ENCODE measurements at regions not wholly inside any gene's neighbourhood (a gene's known extent, or its start where the extent isn't known, plus 50 kb on each side); places are given as distances from the start of the nearest gene placed in this dataset.

DNA sequence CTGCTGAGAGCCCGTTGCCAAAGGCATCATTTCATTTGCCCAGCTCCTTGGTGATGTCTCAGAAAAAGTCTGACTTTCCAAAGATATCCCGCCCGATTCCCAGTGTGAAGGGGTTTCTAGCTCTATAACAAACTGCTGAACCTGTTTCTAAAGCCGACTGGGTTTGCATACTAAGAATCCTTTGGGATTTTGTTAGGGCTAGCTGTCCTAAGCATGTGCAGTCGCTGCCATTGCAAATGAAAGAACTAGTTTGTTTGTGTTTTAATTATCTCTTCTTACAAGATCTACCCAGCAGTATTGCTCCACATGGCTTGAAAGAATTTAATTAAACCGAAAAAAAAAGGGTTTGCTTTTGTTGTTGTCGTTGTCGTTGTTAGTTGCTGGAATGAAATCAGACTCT lies 476.6 kb downstream of the GATA3 start:
- DNase-seq (ENCODE audit: low read depth in 2 of 3, low spot score in 1 of 3) = no peak

DNA sequence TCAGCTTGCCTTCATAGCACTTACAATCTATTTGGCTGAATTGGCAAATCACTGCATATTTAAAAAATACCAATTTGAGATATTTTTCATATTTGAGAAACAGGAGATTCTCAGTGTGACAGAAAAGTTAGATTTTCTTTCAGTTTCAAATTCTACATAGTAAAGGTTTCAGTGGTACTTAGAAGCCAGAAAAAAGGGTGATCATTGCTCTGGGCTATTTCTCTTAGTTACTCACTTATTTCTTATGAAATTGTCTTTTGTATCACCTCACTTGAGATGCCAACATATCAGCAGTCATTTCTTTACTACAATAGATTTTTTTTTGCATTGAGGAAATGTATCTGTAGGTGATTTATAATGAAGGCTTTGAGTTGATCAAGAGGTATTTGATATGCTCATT lies 478.2 kb downstream of the GATA3 start:
- DNase-seq (ENCODE audit: low read depth in 2 of 3, low spot score in 1 of 3) = no peak

DNA sequence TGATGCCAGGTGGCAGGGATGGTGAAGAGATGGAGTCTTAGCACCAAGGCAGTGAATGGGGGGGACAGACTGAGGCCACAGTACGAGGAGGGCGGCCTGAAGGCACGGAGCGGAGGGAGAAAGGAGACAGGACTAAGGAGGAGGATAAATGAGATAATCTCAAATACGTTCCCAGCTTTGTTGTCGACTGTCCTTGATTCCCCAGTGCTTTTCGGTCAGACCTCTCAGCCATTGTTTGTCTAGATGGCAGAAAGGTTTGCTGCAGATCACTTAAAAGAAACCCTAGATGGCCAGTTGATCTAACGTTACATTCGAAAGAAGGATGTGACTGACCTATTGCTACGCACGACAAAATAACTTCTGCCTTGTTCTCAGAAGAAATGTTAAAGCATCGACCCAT lies 479.0 kb downstream of the GATA3 start:
- no peak for DNase-seq (ENCODE audit: low read depth in 2 of 3, low spot score in 1 of 3)

DNA sequence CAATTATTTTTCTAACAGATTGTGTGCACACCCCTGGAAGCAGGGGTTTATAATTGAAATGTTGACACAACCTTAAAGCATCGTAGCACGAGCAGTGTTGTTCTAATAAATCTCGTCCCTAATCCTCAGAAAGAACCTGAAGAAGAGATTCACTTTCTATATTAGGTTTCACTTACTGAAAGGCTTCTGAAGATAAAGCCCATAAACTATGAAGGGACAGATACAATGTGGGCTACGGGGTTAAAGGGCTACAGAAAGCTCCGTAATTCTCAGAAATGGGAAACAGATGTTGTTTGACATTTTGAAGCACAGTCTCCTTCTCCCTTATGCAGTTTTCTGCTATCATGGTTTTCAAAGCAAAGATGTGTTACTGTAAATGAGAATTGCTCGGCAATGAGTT lies 479.6 kb downstream of the GATA3 start:
- no peak for DNase-seq (ENCODE audit: low read depth in 2 of 3, low spot score in 1 of 3)

DNA sequence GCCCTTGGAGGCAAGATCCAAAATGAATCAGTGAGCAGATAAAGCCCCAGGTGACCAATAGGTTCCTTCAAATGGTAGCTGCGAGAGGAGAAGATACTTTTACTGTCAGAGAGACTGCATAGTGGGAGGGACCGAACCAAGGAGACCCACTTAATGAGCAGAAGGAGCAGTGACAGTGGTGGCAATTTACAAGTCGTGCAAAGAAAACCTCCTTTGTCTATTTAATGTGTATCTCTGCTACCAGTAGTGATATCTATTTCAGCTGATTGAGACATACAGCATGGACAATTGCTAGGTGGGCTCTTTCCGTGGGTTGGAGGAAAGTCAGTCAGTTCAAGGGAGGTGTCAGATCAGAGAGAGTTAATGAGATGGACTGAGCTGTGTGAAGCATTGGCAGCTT lies 480.4 kb downstream of the GATA3 start:
- no peak for DNase-seq (ENCODE audit: low read depth in 2 of 3, low spot score in 1 of 3)

DNA sequence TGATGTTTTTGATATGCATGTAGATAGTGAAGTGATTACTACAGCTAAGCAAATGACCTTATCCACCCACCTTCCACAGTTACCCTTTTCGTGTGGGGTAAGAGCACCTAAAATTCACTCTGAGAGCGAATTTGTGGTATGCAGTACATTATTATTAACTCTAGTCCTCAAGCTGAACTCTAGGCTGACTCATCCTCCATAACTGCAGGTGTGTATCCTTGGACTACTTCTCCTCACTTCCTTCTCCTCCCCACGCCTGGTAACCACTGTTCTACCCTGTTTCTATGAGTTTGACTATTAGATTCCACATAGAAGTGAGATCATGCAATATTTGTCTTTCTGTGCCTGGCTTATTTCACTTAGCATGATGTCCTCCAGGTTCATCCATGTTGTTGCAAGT lies 484.6 kb downstream of the GATA3 start:
- DNase-seq (ENCODE audit: low read depth in 2 of 3, low spot score in 1 of 3) = no peak

DNA sequence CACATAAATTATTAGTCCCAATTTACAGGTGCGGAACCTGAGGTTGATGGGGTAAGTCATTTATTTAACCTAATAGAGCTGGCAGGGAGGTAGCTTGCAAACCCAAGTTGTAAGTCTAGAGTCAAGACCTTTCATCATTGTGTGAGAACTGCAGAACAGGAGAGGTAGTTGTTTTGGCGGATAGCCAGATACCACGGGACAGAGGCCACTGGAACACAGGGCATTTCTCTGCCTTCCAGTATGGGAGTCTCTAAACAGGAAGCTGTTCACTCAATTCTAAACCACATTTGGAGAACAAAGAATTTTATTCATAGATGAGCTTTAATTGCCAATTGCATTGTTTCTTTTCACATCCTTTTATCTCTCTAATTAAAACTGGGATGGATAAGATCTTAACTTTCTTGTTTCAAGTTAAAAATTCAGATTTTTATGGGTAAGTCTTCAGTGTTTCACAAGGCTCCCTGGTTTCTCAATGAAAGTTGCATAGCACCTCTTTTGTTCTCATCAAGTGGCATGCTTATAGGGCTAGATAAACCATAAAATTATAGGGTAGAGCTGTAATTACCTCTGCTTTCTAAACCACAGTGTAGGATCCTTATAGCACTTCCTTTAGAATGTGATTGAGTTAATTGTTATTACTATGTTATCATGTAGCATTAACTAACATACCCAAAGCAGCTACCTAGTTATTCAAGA lies 489.0 kb downstream of the GATA3 start:
- DNase-seq (ENCODE audit: low read depth in 2 of 3, low spot score in 1 of 3) = no peak

DNA sequence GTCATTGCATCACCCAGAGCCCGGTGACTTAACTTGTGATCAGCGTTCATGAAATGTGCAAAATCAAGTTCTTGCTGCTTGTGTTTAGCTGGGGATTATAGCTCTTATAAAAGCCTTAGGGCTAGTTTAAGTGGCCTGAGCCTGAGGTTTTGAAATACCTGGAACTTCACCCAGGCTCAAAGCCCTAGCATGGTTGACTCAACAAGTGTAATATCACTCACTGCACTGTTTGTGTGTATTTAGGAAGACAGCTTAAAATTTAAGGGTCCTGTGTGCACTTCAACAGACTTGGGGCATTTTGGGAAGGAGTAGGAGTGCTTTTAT lies 489.5 kb downstream of the GATA3 start:
- no peak for DNase-seq (ENCODE audit: low read depth in 2 of 3, low spot score in 1 of 3)

DNA sequence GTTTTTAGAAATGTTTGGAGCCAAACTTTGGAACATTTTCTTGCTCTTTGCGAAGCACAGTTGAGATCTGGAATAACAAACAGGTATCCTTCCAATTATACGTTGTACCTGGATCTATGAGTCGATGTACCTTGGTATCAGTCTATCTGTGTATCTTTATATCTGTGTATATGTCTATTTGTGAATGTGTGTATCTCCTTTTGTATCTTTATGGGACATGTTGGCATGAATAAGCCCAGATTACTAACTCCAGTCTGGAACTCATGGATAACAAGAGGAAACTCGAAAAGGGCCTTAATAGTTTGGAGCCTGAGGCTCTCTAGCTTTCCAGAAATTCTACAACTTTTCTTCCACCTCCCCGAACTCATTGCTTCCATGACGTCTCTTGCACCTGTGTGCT lies 490.0 kb downstream of the GATA3 start:
- DNase-seq (ENCODE audit: low read depth in 2 of 3, low spot score in 1 of 3) = no peak

DNA sequence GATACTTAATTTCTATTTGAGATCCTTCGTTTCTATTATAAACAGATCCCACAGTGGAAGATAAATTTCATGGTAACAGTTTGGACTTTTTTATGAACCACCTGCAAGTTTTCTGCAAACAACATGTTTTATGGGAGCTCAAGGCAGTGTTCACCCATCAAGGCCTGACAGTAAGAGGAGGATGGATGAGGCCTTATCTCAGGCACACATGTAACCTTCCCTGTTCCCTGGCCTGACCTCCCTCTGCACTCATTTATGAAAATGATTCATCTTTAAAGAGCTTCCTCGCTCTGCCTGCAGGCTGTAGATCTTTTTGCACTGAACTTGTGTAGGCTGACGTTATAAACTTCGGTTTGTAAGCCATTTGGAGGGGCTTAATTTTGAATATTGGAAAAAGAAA lies 500.1 kb downstream of the GATA3 start:
- no peak for DNase-seq (ENCODE audit: low read depth in 2 of 3, low spot score in 1 of 3)

DNA sequence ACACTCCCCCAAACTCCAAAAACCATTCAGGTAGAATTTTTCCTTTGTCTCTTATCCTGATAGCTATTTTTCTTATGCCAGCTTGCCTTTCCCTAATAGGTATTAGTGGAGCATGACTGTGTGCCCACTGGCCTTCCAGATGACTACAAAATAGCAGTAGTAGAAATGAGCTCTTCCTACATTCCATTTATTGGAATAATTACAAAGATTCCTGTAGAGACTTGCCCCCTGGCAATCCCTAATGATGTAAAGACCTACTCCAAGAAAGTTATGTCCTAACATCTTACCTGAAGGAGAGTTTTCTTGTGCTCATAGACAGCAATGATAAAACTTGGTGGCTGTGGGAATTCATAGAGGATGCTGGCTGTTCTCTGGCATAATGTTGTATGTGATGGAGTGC lies 501.8 kb downstream of the GATA3 start:
- no peak for DNase-seq (ENCODE audit: low read depth in 2 of 3, low spot score in 1 of 3)

DNA sequence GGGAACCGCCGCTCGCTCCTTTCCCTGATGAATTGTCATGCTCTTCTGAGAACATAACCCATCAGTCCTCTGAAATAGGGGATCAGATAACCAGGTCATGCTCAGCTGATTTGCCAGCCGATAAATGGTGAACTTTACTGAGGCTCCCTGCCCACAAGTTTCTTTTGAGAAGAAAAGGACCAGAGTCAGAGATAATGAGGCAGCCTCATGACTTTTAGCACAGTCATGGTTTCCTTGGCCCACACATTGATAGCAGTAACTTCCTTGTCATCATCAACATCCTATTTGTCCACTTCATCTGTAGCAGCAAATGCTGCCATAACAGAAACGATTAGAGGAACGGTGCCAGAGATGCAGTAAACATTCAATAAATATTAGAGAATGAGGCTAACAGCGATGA lies 509.0 kb downstream of the GATA3 start:
- no peak for DNase-seq (ENCODE audit: low read depth in 2 of 3, low spot score in 1 of 3)

DNA sequence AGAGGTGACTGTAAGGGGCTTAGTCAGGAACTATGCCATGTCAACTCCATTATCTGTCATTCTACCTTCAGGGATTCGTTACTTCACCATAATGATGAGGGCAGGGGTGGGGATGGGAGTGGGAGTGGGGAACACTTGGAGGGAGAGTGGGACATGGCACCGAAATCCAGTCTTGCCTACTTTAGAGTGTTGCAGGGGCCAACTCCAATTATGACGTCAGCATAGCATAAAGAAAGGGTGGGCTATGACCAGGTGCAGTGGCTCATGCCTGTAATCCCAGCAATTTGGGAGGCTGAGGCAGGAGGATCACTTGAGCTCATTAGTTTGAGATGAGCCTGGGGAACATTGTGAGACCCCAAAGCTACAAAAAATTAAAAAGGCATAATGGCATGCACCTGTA lies 512.2 kb downstream of the GATA3 start:
- no peak for DNase-seq (ENCODE audit: low read depth in 2 of 3, low spot score in 1 of 3)

DNA sequence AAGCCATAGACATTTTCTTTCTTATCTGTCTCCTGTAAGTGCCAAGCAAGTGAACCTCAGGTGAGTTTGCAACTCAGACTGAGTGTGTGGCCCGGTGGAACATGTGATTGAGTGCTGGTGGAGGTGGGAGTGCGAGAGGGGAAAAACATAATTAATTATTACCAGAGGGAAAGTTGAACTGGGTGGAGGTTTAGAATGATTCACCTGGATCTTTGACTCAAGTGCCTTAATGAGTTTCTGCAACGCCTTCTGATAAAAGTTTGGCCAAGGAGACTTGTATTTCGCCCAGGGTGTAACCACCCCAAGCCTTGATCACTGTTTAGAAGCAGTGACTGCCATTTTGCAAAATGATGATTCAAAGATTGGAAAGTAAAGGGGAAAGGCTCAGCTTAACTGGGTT lies 513.9 kb downstream of the GATA3 start:
- no peak for DNase-seq (ENCODE audit: low read depth in 2 of 3, low spot score in 1 of 3)

DNA sequence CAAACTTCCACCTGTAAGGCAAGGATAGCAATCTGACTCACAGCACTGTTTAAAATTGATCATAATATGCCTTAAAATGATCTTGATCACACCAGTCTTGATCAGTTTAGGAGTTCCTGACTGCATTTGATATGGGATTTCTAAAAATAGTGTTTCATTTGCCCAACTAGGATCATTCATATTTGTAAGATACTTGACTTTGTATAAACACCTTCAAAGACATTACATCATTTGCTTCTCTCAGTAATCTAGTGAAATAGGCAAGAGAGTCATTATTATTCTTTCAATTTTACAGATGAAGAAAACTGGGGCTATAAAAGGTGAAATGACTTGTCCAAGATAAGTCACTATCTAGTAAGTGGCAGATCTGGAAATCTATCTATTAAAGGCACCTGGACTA lies 521.1 kb downstream of the GATA3 start:
- DNase-seq (ENCODE audit: low read depth in 2 of 3, low spot score in 1 of 3) = no peak

DNA sequence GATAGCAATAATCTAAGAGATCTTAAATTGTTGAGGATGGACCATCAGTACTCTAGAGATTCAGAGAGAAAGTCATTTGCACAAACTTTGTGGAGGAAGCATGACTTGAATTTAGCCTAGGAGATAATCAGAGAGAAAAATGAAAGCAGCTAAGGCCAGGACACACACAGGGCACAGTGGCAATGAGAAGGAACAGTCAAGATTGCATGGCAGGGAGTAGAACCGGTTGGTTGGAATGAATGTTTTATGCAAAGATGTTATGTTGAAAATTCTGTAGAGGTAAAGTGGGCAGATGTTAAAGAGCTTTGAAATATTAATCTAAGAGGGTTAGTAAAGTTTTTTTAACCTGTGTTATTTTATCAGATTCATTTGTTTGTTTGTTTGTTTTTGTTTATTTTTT lies 521.8 kb downstream of the GATA3 start:
- no peak for DNase-seq (ENCODE audit: low read depth in 2 of 3, low spot score in 1 of 3)

DNA sequence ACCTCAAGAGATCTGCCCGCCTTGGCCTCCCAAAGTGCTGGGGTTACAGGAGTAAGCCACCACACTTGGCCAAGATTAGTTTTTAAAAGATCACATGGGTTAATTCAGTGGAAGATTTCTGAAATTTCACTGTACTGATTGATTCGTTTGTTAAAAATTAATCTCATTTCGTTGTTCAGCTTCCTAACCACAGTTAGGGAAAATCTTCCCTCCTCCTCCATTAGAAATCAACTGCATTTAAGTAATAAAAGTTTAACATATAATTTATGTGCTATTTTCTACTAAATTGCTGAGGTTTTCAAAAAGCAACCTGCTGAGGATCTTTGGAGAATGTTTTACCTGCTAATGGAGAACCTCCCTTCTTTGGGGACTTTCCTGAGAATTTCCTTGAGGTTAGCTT lies 522.4 kb downstream of the GATA3 start:
- DNase-seq (ENCODE audit: low read depth in 2 of 3, low spot score in 1 of 3) = no peak

DNA sequence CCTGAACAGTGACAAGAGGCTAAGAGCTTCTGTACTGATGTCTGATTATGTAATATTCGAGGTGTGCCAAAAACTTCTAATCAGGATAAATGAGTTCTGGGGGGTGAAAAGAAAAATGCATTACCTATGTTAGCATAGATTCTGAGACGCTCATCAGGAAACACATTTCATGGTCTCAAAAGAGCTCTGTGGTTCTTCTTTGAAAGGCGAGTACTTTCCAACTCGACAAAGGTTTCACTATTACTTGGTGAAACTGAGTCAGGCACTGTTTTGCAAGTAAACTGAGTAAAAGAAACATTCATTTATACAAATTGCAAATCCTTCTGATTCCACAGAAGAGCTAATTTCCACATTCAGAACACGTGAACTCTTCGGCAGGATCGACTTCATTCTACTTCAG lies 523.2 kb downstream of the GATA3 start:
- peak in 1 of 3 donors; percentile 27 for DNase-seq (ENCODE audit: low read depth in 2 of 3, low spot score in 1 of 3)

DNA sequence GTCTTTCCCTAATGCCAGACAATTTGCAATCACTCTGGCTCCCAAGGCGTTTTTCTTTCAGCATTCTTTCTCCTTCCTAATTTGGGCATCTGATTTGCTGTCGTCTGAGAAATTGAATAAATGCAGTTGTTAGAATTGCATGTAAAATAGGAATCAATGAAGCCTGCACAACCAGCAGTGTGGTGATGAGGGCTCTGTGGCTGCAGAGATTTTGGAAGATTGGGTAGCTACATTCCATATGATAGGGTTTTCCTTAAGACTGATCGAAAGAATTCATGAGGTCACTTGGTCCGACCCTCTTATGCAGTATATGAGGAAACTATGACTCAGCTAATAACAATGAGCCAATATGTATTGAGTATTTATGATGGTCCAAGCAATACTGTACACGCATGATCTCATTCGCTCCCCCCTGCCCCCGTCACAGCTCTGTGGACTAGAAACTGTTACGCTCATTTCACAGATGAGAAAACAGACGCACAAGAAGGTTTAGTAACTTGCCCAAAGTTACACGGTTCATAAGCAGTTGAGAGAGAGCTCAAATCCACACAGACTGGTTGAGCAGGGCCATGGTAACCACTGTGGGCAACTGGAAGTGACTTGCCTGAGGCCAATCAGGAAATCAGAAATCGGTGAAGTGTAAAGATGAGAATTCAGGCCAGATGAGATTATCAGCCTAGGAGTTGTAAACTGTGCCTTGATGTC lies 527.2 kb downstream of the GATA3 start:
- DNase-seq (ENCODE audit: low read depth in 2 of 3, low spot score in 1 of 3) = no peak

DNA sequence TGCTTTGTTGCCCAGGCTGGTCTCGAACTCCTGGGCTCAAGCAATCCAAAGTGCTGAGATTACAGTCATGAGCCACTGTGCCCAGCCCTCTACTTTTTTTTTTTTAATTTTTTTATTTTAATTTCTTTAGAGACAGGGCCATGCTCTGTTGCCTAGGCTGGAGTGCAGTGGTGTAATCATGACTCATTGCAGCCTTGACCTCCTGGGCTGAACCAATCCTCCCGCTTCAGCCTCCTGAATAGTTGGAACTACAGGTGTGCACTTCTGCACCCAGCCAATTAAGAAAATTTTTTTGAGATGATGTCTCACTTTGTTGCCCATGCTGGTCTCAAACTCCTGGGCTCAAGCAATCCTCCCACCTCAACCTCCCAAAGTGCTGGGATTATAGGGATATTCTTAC lies 528.6 kb downstream of the GATA3 start:
- no peak for DNase-seq (ENCODE audit: low read depth in 2 of 3, low spot score in 1 of 3)

DNA sequence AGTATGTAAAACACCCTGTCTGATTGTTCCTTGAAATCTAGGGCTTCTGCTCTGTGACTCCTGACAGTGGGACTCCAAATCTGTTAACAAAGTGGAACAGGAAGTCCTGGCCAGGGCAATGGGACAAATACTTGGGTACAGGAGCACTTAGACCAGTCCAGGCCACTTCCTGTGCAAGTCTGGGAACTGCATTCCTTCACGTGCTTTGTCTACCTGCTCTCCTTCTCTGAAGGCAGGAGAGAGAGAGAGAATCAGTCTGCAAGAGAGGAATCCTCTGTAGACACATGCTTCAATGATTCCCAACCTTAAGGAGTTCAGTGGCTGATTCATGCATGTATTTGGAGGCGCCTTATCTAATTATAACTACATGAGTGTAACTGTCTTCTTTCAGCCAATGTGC lies 530.2 kb downstream of the GATA3 start:
- DNase-seq (ENCODE audit: low read depth in 2 of 3, low spot score in 1 of 3) = no peak

DNA sequence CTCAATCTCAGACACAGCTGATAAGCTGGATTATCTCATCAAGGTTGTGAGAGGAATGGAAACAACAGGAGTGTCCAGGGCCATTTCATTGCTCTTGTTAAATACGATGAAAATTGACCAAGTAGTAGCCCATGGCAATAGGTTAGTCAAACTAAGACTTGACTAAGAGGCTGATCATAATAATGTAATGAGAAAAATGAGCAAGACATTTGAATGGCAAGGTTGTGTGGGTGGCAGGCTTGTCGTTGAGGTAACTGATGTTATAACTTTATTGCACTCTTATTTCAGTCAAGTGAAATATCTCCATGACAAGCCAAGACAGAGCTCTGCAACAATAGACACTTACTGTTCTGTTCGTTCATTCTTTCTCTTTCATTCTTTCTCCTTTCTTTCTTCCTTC lies 532.0 kb downstream of the GATA3 start:
- peak in 1 of 3 donors; percentile 21 for DNase-seq (ENCODE audit: low read depth in 2 of 3, low spot score in 1 of 3)

DNA sequence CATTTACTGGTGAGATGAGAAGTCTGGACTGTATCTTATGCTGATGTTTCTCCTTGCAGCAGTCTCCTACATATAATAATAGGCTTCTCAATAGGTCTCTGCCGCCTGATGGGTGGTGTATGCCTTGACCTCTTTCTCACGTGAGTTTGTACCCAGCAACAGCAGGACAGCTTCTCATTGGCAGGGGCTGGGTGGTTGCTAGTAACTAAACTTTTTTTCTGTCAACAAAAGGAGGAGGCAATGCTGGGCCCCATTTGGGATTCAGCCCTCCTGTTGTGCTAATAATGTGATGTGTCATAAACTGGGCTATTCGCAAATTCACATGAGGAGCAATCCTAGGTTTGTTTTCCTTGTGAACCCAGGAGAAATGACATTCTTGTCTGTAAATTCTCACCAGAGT lies 533.6 kb downstream of the GATA3 start:
- no peak for DNase-seq (ENCODE audit: low read depth in 2 of 3, low spot score in 1 of 3)

Measured in stimulated activated CD4-positive, alpha-beta T cell treated with anti-CD3 and anti-CD28 coated beads, Interleukin-12 subunit alpha, Interleukin-12 subunit beta, amount 100 ng/mL, for 48 hours (primary cell).